ENCODE measurements at regions not wholly inside any gene's neighbourhood (a gene's known extent, or its start where the extent isn't known, plus 50 kb on each side); places are given as distances from the start of the nearest gene placed in this dataset.
"Not testable (repeated sequence)": the region's sequence is repeated elsewhere in the genome, so short reads cannot be mapped to it uniquely, and the experiment has no call there.

DNA sequence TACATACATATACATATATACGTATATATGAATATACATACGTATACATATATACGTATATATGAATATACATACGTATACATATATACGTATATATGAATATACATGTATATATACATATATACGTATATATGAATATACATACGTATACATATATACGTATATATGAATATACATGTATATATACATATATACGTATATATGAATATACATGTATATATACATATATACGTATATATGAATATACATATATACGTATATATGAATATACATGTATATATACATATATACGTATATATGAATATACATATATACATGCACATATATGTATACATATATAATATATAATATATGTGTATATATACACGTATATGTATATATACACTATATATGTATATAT is 384.0 kb downstream of the TFAP2B start:
- FAIRE-seq; DNase-seq (ENCODE audit: extremely low spot score, insufficient read length, low read depth): not testable (repeated sequence)

DNA sequence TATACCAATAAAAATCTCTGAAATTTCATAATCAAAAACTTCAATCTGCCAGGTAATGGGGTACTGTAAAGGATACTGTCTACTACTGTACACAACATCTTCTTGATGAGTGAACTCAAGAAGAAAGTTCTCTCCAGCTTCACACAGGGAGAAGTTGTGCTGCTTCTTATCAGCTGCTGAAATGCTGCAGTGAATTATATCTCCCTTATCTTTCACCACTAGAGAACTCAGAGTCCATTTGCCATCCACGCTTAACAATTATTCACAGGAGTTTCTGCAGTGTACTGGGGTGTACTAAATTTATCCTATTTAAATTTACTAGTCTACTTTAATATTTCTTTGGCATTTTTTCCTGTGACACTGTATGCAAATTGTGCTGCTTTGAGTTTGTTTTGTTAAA is 384.8 kb downstream of the TFAP2B start:
- FAIRE-seq (no peak), DNase-seq (ENCODE audit: extremely low spot score, insufficient read length, low read depth) (no peak)

DNA sequence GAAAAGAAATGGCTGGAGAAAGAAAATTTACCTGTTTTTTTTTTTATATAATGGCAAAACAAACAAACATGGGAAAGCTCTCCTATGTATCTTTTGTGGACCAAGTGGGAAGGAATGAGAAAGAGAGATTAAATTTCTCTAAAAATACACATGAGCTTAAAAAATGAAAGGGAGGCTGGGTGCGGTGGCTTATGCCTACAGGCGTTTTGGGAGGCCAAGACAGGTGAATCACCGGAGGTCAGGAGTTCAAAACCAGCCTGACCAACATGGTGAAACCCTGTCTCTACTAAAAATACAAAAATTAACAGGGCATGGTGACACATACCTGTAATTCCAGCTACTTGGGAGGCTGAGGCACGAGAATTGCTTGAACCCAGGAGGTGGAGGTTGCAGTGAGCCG is 388.0 kb downstream of the TFAP2B start:
- not testable (repeated sequence) for DNase-seq (ENCODE audit: extremely low spot score, insufficient read length, low read depth); FAIRE-seq

DNA sequence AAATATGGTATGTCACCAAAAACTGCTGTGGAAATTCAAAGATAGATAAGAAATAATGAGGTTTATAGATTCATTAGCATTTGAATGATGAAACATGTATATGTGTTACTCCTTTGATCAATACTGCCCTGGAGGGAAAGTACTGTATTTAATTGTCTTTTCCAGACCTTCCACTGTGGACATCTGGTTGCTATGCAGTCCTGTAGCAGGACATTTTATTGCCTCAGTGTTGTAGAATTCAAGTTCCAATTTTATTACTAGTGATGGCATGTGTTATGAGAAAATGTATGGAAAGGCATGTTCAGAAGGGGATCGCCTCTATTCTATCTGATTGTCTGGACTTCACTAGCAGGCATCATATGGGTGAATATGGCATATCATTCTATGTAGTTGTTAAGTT is 391.0 kb downstream of the TFAP2B start:
- no peak for FAIRE-seq
- no peak for DNase-seq (ENCODE audit: extremely low spot score, insufficient read length, low read depth)

DNA sequence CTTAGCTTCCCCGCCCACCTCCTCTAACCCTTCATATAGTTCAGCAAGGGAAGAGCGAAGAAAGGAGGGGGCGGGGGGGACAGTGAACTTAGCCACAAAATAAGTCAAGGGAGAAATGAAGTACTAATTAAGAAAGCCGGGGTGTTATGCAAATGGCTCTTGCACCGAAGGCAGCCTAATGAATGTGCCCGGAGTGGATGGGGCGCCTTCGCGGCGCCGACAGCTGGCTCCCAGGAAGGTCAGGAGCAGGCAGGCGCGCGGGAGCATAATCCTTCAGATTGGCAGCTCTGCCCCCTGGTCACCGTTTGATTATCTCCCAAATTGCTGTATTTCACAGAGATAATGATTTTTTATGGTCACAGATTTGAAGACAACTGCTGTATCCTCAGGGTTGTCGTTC is 395.1 kb downstream of the TFAP2B start:
- FAIRE-seq (no peak), DNase-seq (ENCODE audit: extremely low spot score, insufficient read length, low read depth) (no peak)

DNA sequence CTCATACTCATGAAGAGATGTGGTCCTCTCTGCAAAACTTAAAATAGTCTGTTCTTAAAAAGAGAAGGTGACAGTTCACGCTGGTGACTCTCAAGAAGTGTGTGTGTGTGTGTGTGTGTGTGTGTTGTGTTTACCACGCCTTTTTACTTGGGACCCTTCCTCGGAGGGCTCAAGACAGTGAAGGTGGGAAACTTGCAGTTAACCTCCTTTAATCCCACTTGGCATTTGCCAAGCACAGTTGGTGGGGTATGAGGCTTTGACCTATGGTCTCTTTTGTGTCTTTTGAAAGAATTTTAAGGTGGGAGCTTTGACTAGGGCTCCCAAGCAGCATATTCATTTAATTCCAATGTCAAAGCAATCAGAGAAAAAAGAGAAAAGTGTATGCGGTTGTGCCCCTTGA is 395.8 kb downstream of the TFAP2B start:
- FAIRE-seq = no peak
- no peak for DNase-seq (ENCODE audit: extremely low spot score, insufficient read length, low read depth)

DNA sequence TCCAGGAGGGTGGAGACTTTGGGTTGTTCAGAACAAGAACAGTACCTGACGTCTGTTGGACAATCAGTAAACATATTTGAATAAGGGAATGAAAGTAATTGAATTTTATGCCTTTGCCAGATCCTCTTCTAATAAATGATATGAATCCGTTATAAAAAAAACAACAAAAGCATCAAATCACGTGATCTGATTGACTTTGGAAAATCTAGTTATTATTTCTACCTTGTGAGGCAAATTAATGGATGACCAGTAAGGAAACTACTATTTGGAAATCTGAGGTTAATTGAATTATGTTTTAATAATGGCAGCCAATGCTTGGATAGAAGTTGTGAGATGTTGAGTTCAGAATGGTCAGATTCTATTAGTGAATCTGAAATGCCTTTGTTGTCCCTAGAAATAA is 399.5 kb downstream of the TFAP2B start:
- FAIRE-seq (no peak), DNase-seq (ENCODE audit: extremely low spot score, insufficient read length, low read depth) (no peak)

DNA sequence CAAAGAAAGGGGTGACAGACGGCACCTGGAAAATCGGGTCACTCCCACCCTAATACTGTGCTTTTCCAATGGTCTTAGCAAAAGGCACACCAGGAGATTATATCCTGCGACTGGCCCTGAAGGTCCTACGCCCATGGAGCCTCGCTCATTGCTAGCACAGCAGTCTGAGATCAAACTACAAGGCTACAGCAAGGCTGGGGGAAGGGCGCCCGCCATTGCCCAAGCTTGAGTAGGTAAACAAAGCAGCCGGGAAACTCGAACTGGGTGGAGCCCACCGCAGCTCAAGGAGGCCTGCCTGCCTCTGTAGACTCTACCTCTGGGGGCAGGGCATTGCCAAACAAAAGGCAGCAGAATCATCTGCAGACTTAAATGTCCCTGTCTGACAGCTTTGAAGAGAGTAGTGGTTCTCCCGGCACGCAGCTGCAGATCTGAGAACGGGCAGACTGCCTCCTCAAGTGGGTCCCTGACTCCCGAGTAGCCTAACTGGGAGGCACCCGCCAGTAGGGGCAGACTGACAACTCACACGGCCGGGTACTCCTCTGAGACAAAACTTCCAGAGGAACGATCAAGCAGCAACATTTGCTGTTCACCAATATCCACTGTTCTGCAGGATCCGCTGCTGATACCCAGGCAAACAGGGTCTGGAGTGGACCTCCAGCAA is 406.0 kb downstream of the TFAP2B start:
- DNase-seq (ENCODE audit: extremely low spot score, insufficient read length, low read depth) = not testable (repeated sequence)

DNA sequence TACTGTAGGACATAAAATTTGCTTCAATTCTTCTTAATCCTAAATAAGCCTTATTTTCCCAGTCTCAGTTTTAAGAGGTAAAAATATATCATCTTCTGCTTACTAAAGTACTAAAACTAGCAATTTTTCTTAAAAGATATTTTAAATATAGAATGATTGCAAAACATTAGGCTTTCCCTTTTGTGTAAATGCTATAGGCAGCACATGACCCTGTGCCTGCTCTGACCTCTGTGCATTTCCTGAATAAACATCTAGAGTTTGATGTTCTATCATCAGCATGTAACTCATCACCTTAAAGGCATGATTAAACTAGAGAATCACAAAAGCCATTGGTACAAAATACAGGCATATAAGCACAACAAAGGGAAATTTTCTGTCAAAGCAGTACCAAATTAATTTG is 422.7 kb downstream of the TFAP2B start:
- FAIRE-seq = no peak
- DNase-seq (ENCODE audit: extremely low spot score, insufficient read length, low read depth) = no peak

More for the DNA sequence above, 406.0 kb downstream of the TFAP2B start:
- FAIRE-seq = not testable (repeated sequence)

DNA sequence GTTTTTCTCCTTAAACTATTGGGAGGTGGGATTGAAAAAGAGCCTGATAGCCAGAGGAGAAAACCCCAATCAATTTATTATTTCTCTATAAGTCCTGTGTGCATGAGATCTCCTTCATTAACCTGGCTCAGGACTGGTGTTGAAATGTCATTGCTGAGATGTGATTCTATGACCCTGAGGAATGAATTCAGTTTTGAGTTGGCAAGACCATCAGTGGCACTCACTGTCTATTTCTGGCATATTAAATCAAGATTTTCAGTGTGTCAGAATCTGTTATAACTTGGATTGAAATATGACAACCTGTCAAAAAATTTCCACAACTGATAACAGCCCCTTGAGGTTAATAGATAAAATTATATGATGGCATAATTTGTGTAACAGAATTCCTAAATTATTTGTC is 431.1 kb downstream of the TFAP2B start:
- no peak for FAIRE-seq
- no peak for DNase-seq (ENCODE audit: extremely low spot score, insufficient read length, low read depth)

DNA sequence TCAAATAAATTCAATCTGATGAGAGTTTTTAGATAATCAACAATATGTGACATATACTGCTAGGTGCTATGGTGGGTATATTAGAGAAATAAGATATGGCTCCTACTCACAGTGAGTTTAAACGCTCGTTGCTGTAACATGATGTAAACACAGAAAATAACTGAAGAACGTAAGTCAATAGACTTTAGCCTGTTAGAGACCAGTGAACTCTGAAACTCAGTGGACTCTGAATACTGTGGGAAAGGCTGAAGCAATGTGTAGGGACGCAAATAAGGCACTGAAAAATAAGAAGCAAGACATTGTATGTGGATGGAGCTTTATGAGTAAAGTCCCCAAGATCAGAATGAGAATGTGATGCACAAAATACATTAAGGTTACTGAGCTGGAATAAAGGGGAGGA is 431.6 kb downstream of the TFAP2B start:
- no peak for FAIRE-seq
- DNase-seq (ENCODE audit: extremely low spot score, insufficient read length, low read depth) = no peak

DNA sequence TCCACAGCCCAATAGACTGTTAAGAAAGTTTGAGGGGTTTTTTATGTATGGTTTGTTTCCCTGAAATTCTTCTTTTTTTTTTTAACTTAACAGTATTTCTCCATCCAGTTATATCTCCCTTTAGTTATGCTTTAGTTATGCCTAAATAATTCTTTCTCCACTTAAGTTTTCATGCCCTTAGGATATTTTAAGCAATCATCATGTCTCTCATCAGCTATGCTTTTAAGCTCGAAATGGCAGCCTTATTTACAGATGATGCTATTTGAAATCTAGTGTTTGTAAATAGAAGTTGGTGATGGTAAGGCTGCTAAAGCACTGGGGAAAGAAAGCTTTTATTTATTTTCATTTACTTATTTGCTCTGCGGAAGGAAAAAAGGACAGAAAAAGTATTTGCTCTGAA is 439.3 kb downstream of the TFAP2B start:
- DNase-seq (ENCODE audit: extremely low spot score, insufficient read length, low read depth) (no peak), FAIRE-seq (no peak)

DNA sequence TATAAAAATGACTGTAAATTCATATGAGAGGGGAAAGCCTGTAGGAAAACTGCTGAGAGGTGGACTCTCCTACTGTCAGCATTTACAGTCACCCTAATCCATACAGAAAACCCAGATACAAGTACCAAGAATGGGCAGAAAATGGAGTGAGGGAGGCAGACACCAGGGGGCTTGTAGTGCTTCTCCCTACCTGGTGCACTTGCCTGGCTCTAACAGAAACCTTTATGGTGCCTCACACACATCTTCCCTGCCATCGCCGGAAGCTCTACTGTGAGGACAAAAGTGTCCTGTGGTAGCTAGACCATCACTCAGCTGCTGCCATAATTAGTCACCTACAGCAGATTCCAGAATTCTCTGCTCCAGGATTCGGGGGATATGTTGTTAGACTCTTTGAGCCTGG is 441.3 kb downstream of the TFAP2B start:
- DNase-seq (ENCODE audit: extremely low spot score, insufficient read length, low read depth) (no peak), FAIRE-seq (no peak)

DNA sequence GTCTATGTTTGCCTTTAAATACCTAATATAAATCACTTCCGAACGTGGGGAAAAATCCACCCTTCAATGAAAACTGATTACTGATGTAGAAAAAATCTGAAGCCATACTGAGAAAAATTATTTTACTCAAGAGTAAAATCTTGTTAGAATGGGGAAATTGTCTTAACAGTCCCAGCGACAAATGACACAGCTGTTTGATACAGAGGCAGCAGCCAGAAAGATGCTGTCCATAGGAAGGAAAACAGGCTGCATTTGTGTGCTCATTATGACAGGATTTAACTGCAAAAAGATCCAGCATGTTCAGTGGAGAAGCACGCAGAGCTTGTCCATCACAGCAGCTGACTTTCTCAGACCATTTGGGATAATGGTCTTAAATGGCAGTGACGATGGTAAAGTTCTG is 443.0 kb downstream of the TFAP2B start:
- FAIRE-seq = no peak

DNA sequence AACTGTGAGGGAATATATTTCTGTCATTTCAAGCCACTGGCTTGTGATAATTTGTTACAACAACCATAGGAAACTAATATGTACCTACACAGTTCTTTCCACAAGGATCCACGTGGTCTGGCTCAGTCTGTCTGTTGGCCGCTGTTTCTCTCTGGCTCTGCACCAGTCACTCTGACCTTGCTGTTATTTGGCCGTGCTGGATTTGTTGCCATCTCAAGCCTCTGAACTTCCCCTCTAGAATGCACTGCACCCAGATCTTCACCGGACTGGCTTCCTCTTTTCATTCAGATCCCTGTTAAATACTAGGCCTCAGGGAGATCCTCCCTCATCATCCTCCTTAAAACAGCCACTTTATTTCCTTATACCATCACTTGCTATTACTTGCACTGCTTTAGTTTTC is 446.8 kb downstream of the TFAP2B start:
- FAIRE-seq = no peak
- DNase-seq (ENCODE audit: extremely low spot score, insufficient read length, low read depth) = no peak

More for the DNA sequence above, 443.0 kb downstream of the TFAP2B start:
- DNase-seq (ENCODE audit: extremely low spot score, insufficient read length, low read depth) = no peak

DNA sequence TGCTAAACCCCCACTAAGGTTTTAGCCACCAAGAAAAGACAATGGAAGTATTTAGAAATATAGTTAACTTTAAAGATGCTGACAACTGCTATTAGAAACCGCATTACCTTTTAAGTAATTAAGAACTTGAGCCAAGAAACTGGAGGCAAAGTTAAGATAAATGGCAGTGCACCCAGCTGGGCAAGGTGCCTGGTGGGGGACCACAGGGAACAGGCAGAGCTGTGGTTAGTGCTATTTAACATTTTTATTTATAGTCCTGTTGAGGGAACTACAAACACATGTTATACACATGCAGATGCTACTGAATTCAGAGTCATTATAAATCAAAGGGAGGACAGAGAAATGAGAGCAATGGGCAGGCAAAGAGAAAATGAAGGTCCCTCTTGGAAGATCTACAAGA is 447.9 kb downstream of the TFAP2B start:
- FAIRE-seq (no peak), DNase-seq (ENCODE audit: extremely low spot score, insufficient read length, low read depth) (no peak)

DNA sequence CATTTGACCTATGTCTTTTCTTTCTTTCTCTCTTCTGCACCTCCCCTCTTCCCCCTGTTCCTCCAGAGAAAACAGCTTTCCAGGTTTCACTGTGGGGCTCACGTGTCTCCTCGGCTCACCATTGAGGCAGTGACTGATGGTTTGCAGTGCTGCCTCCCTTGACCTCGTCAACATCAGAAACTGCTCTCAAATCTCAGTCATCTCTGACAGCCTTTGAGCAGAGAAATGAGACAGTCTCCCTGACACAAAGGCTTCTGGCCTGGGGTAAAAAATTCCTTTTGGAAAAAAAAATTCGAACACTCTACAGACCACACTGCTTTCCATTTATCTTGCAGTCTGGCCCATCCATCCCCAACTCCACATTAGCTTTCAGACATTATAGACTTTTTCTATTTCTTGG is 450.0 kb downstream of the TFAP2B start:
- no peak for FAIRE-seq
- no peak for DNase-seq (ENCODE audit: extremely low spot score, insufficient read length, low read depth)

DNA sequence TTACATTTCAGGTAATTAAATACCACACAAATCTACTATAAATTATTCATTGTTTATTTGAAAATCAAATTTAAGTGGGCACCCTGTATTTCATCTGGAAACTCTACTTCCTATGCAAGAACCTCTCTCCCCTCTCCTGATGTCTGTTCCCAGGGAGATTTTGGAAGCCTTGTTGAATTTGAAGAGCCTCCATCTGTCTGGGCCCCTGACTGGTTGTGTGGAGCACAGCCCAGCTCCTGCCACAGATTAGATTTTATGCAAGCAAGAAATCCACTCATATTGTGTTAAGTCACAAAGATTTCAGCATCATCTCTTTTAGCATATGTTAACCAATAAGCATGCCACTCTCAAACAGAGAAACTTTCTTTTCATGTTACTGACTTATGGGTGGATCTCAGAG is 451.2 kb downstream of the TFAP2B start:
- no peak for DNase-seq (ENCODE audit: extremely low spot score, insufficient read length, low read depth)
- FAIRE-seq = no peak

DNA sequence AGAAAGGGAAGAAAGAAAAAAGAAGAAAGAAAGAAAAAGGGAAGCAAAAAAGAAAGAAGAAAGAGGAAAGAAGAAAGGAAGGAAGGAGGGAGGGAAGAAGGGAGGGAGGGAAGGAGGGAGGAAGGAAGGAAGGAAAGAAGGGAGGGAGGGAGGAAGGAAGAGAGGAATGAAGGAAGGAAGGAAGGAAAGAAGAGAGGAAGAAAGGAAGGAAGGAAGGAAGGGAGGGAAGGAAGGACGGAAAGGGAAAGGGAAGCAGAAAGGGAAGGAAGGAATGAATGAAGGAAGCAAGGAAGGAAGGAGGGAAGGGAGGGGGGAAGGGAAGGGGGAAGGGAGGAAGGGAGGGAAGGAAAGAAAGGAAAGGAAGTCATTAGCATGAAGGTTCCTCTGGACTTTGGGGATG is 452.9 kb downstream of the TFAP2B start:
- no peak for FAIRE-seq
- DNase-seq (ENCODE audit: extremely low spot score, insufficient read length, low read depth) = no peak

DNA sequence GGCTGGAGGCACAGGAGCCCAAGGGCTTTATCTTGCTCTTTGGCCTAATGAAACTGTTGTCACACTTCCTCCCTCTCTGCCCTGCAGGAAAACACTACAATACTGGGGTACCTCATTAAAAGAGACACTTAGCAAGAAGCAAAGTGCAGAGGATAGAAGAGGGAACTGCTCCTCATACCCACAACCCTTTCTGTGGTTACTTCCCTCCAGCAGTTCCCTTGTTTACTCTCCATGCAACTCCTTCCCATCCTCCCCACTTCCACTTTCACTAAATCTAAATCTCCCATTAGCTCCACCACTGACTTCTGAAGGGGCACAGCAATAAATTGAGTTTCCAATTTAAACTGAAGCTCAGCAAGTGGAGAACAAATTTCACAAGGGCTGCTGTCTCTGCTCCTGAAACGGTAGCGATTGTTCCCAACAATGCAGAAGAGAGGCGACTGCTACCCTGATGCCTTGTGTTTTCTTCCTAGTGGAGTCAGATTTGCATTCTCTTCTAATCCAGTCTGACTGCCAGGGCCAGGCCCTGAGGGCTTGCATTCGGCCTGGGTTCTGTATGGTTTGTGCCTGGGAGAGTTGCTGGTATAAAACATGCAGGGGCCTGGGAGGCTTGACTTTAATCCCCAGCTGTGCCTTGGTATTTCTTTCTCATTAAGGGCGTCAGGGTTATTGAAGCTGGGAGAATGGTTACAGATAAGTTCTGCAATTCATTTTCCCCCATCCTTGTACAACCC is 454.7 kb downstream of the TFAP2B start:
- no peak for DNase-seq (ENCODE audit: extremely low spot score, insufficient read length, low read depth)
- FAIRE-seq = no peak

DNA sequence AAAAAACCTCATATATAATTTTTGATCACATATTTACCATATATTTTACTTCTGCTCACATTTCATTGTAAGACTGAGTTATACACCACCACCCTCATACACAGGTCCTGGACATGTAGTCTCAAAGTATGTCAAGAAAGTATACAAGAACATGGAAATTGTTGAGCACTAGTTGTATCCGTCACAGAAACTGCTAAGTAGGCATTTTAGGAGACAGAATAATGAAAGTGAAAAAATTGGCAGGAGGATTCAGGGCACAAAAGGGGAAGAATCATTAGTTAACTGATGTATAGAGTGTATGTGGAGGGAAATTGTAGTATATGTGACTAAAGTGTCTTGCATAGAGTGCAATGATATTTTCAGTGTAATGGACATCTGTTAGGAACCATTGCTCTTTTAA is 458.8 kb downstream of the TFAP2B start:
- no peak for FAIRE-seq
- no peak for DNase-seq (ENCODE audit: extremely low spot score, insufficient read length, low read depth)

DNA sequence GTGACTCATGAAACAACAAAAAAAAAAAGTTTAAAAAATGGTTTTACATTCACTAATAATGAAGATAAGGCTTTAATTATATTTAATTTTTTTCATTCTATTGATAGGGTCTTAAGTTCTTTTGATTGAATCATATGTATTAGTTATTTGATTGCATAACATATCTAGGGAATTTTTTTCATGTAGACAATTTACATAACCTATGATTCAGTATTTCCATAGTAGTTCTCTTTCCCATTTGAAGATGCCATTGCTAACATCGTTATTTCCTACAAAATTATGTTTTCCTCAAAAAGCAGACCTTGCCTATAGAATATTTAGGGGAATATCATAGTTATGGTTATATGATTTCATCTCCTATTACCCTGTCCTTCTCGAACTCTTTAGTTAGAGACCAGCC is 463.4 kb downstream of the TFAP2B start:
- FAIRE-seq (no peak), DNase-seq (ENCODE audit: extremely low spot score, insufficient read length, low read depth) (no peak)

Data from GM18507 (cell line).